ENCODE measurements at regions not wholly inside any gene's neighbourhood (a gene's known extent, or its start where the extent isn't known, plus 50 kb on each side); places are given as distances from the start of the nearest gene placed in this dataset.

DNA sequence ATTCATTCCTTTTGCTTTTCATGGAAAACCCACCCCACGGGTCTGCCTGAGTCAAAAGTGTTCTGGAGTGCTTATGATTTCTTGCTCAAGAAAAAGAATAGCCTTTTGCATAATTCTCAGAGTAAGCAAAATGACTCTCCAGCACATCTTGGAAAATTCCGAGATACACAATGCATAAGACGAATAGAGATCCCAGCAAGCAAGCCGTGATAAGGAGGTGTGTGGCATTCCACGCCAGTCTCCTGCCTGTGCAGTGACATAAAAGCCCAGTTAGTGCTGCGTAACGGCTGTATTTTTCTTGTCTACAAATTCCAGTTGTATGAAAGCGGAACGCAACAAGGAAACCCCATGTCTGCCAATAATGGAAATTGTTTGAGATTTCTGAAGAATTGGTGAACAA lies 237.9 kb upstream of the GATB start (continued):
- TF ChIP-seq, protein P1, sequence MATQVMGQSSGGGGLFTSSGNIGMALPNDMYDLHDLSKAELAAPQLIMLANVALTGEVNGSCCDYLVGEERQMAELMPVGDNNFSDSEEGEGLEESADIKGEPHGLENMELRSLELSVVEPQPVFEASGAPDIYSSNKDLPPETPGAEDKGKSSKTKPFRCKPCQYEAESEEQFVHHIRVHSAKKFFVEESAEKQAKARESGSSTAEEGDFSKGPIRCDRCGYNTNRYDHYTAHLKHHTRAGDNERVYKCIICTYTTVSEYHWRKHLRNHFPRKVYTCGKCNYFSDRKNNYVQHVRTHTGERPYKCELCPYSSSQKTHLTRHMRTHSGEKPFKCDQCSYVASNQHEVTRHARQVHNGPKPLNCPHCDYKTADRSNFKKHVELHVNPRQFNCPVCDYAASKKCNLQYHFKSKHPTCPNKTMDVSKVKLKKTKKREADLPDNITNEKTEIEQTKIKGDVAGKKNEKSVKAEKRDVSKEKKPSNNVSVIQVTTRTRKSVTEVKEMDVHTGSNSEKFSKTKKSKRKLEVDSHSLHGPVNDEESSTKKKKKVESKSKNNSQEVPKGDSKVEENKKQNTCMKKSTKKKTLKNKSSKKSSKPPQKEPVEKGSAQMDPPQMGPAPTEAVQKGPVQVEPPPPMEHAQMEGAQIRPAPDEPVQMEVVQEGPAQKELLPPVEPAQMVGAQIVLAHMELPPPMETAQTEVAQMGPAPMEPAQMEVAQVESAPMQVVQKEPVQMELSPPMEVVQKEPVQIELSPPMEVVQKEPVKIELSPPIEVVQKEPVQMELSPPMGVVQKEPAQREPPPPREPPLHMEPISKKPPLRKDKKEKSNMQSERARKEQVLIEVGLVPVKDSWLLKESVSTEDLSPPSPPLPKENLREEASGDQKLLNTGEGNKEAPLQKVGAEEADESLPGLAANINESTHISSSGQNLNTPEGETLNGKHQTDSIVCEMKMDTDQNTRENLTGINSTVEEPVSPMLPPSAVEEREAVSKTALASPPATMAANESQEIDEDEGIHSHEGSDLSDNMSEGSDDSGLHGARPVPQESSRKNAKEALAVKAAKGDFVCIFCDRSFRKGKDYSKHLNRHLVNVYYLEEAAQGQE (IDR thresholded peaks at IDR 0.05; ENCODE audit: low read depth), result no peak
- TF ChIP-seq, protein P2, sequence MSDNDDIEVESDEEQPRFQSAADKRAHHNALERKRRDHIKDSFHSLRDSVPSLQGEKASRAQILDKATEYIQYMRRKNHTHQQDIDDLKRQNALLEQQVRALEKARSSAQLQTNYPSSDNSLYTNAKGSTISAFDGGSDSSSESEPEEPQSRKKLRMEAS (IDR thresholded peaks at IDR 0.05), result no peak
- TF ChIP-seq EGR1 (IDR thresholded peaks at IDR 0.05; ENCODE audit: low read depth) (no peak), SIN3A (IDR thresholded peaks at IDR 0.05; ENCODE audit: low read depth) (no peak)

DNA sequence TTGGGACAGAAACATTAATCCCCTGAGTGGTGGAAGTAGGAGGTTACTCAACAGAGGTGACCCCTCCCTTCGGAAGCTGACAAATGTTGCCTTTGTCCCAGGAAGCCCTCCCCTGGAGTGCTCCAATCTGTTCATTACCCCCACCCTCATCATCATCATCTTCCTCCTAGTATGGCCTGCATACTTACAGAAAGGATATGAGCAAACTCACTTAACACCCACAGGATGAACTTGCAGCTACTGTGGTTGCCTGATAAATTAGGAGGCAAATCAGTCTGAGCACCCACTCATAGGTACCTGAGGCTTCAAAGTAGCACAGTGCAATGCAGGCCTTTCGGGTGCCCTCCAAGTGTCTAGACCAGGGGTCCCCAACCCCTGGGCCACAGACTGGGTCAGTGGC lies 236.7 kb upstream of the GATB start:
- H3K27ac ChIP-seq (ENCODE audit: low read depth, low read length), result no peak overlapping the region
- no TSS peak for BruUV-seq (replicated peaks)
- ChIA-PET CTCF (no interaction called here), POLR2A (no interaction called here), RAD21 (ENCODE audit: low non-redundant PET in 1 of 2, low total read pairs in 2 of 2, uncharacterized antibody in 2 of 2, unreplicated experiment in 2 of 2) (no interaction called here)
- H3K4me1 ChIP-seq (ENCODE audit: control insufficient read depth in 1 of 2, insufficient read depth in 2 of 2, low read length in 2 of 2), result no peaks in the 10 kb centered on the region
- intact Hi-C loops (cut with micrococcal nuclease), result no loop called here
- no peaks in the 10 kb centered on the region for H4K20me1 ChIP-seq (ENCODE audit: insufficient read depth)
- no peak overlapping the region for H2AFZ ChIP-seq (ENCODE audit: low read depth, low read length, poor library complexity, severe bottlenecking)
- H3K9me2 ChIP-seq (ENCODE audit: insufficient read depth), result no peaks in the 10 kb centered on the region
- no peak overlapping the region for H3K4me3 ChIP-seq (replicated peaks in 1 of 2; ENCODE audit: low read depth in 1 of 2, low read length in 2 of 2)
- H3K36me3 ChIP-seq (ENCODE audit: control insufficient read depth in 1 of 2, insufficient read depth in 2 of 2, low read length in 2 of 2), result no peaks in the 10 kb centered on the region
- ATAC-seq (no peak), DNase-seq (ENCODE audit: low read depth, low spot score) (no peak)
- no peaks in the 10 kb centered on the region for H3K27me3 ChIP-seq (ENCODE audit: insufficient read depth, low read length)
- H3K9me3 ChIP-seq (ENCODE audit: control insufficient read depth in 1 of 2, insufficient read depth in 1 of 2, low read depth in 1 of 2, low read length in 2 of 2), result no peaks in the 10 kb centered on the region
- H3K79me2 ChIP-seq (ENCODE audit: insufficient read depth, low read length), result no peaks in the 10 kb centered on the region
- no peak for TF ChIP-seq CBX3 (IDR thresholded peaks at IDR 0.05; ENCODE audit: low read depth)
- TF ChIP-seq RAD21 (IDR thresholded peaks at IDR 0.05; ENCODE audit: low read depth), result no peak
- TF ChIP-seq SIN3A (IDR thresholded peaks at IDR 0.05; ENCODE audit: low read depth), result no peak
- no peak overlapping the region for H3K9ac ChIP-seq (ENCODE audit: low read length)
- H3K4me2 ChIP-seq (ENCODE audit: low read length), result no peak overlapping the region
